ENCODE measurements at regions not wholly inside any gene's neighbourhood (a gene's known extent, or its start where the extent isn't known, plus 50 kb on each side); places are given as distances from the start of the nearest gene placed in this dataset.

DNA sequence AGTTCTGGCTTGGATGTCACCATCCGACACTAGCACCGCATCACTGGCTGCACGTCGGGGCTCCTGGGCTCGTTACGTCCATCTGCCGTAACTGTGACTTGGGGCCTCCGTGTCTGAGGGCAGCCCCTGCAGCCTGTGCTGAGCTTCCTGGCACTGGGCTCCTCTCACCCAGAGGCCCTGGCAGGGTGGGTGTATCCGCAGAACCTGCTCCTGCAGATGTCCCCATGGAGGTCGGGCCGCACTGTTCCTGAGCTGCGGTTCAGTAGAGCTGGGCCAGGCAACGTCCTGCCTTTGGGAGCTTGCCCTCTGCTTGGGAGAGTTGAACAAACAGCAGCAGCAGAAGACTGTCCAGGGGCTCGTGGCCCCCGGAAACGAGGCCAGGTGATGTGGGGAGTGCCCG is 71.4 kb downstream of the RGS12 start:
- no peak for DNase-seq (ENCODE audit: extremely low read depth in 1 of 11, low read depth in 9 of 11, low spot score in 4 of 11)

DNA sequence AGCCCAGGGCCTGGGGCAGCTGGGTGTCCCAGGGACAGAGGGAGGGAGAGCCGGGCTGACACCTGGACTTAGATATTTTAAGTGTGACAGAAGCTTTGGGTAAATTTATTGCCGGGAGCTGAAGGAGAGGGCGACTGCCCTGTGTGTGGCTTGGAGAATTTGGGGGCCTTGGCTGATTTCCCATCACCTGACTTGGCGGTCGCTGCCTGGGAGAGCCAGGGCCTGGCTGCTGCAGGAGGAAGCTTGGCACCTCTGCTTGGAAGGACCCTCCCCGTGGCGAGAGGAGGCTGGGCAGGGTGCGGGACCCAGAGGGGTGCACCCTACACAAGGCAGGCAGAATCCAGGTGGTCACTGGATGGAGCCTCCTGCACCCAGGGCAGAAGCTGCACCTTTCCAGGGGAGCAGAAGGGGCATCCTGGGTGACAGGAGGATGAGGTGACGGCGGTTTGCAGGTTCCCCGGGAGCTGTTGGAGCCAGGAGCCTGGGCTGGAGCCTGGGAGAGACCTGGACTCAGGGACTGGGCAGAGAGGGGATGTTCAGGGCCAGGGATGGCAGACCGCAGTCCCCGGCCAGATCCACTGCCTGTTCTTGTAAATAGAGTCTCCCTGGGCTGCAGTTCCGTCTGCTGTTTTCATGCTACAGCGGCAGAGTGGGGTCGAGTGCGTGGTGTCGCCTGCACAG is 72.0 kb downstream of the RGS12 start:
- DNase-seq (ENCODE audit: extremely low read depth in 1 of 11, low read depth in 9 of 11, low spot score in 4 of 11): no peak

DNA sequence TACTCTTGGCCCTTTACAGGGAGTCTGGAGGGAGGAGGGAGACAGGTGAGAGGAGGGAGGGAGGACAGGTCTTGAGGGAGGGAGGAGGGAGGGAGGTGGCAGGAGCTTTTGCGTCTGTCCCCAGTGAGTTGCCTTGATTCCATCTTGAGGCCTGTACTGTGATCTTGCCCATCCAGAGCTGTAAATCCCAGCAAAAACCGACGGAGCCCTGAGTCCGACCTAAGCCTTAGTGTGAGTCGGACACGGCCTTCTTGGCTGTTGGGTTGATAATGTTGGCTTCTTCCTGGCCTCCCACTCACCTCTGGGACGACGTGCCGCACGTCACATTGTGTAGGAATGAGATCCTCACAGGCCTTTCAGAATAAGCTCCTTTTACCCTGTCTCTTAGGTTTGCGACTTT is 72.5 kb downstream of the RGS12 start:
- no peak for DNase-seq (ENCODE audit: extremely low read depth in 1 of 11, low read depth in 9 of 11, low spot score in 4 of 11)

DNA sequence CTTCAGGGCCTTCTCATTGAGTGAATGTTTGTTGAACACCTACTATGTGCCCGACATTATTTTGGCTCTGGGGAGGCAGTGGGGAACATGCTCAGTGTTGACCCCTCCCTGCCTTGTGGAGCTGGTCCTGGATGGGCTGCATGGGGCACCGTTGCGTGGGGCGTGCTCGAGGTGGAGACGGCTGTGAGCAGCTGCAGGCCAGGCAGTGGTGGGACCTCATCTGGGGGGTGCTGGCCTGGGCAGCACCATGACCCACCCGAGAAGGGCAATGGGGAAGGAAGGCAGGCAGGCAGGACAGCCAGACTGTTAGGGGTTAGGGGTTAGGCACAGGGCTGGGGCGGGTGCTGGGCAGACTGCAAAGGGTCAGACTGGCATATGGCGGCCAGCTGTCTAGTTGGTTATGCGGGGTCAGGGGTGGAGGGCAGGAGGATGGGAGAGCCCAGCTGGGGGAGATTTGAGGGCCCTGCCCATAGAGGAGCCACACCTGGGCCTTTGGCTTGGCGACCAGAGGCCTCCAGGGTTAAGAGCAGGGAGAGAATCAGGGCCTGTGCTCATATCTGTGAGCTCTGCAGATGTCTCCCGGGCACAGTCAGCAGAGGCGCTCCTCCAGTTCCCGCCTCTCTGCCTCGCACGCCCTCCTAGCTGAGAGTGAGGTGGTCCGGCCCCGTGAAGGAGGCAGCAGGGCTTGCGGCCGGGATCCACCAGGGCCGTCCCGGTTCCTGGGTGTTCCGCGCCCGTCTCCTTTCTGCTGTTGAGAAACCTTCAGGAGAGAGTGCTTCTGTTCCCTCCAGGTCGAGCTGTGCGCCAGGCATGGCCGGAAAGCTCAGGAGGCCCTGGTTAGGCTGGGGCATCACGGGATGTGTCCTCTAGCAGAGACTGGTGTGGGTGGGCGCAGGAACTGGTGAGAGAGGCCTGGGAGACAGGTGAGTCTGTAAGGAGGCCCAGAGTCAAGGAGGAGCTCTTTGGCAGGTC is 73.3 kb downstream of the RGS12 start:
- DNase-seq (ENCODE audit: extremely low read depth in 1 of 11, low read depth in 9 of 11, low spot score in 4 of 11): no peak

DNA sequence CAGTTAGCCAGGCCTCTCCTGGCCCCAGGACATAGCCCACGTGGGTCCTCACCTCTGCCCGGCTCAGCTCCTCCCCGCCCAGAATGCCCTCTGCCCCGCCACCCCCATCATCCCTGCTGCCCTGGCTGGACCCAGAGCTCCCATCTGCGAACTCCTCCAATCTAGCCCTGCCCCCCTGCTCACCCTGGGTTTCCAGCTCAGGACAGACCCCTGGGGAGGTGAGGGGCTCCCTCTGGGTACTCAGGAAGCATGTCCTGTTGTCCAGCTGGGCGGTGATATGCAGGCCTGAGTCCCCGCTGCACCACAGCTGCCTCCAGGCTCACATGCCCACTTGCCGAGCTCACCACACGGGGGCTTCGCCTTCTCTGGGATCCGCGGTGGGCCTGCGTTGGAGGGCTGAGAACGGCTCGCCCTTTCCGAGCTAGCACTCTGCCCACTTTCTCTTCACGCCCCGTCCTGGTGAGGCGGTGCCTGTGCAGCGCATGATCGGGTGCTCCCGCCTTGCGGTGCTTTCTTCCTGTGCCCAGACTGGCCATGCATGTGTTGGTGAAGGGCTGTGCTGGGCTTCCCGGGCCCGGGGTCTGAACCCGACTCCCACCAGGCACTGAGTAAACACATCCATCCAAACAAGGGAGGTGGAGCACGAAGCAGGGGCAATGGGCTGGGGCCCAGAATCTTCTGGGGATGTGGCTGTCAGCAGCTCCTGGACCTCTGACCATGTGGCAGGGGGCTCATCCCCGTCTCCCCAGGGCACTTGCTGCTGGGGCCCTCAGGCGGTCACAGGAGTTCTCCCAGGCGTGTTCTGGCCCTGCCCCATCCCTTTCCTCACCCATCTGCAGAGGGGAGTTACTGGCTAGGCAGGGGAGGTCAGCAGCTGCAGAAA is 74.3 kb downstream of the RGS12 start:
- DNase-seq (ENCODE audit: extremely low read depth in 1 of 11, low read depth in 9 of 11, low spot score in 4 of 11): peak in 1 of 11 donors; percentile 24

DNA sequence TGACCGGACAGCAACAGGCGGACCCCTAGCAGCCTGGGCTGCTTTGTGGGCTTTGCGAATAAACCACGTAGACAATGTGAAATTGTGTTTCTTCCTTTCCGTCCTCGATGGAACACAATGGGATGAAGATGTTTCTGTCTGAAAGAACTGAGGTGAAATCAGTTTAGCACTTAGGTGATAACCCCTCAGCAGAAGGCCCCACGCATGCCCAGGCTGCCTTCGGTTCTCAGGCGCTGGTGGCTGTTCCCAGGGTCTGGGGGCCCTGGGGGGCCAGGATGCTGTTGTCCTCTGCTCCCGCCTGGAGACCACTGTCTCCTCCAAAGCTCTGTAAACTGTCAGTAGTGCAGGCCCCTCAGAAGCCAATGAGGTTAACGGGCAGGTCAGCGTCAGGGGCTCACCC is 73.9 kb upstream of the HGFAC start:
- no peak for DNase-seq (ENCODE audit: extremely low read depth in 1 of 11, low read depth in 9 of 11, low spot score in 4 of 11)

DNA sequence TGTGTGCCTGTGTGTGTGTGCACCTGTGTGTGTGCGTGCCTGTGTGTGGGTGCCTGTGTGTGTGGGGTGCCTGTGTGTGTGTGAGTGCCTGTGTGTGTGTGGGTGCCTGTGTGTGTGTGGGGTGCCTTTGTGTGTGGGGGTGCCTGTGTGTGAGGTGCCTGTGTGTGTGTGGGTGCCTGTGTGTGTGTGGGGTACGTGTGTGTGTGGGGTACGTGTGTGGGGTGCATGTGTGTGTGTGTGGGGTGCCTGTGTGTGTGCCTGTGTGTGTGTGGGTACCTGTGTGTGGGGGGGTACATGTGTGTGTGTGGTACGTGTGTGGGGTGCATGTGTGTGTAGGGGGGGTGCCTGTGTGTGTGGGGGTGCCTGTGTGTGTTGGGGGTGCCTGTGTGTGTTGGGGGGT is 73.4 kb upstream of the HGFAC start:
- DNase-seq (ENCODE audit: extremely low read depth in 1 of 11, low read depth in 9 of 11, low spot score in 4 of 11): no peak

DNA sequence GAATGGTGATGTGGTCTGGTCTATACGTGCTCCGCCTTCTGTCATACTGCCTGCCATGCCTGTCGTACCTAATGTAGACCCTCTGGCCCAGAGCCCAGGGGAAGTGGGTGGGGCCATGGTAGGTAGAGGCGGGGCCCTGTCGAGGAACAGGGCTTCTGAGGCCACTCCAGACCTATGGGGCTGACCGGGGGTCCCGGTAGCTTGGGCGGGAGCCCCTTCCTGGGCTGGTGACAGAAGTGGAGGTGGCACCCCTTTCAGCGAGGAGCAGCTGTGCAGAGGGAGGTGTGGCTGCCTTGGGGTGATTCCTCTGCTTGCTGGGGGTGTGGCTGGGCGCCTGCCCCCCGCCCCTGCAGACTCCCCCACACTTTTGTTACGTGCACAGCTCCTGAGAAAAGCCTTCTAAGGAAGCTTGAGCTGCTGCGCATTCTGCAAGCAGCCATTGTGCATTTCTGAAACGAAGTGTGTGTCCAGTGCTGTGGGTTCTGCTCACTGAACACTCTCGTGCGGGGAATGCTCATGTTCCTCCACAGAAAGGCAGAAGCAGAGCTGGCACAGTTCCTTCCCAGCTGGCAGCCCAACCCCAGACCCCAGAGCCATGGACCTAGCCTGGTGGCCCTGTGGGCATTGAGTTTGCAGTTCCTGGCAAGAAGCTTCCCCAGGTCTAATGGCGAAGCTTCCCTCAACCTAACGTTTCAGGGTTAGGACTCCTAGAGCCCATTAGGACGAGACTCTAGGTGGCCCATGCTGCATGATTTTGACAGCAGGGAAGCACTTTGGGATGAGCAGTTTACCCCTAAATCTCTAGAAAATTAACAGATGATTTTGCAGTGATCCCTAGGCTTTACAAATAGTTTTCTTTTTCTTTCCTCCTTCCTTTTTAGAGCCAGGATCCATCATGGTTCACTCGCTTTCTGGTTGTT is 72.7 kb upstream of the HGFAC start:
- DNase-seq (ENCODE audit: extremely low read depth in 1 of 11, low read depth in 9 of 11, low spot score in 4 of 11): no peak

DNA sequence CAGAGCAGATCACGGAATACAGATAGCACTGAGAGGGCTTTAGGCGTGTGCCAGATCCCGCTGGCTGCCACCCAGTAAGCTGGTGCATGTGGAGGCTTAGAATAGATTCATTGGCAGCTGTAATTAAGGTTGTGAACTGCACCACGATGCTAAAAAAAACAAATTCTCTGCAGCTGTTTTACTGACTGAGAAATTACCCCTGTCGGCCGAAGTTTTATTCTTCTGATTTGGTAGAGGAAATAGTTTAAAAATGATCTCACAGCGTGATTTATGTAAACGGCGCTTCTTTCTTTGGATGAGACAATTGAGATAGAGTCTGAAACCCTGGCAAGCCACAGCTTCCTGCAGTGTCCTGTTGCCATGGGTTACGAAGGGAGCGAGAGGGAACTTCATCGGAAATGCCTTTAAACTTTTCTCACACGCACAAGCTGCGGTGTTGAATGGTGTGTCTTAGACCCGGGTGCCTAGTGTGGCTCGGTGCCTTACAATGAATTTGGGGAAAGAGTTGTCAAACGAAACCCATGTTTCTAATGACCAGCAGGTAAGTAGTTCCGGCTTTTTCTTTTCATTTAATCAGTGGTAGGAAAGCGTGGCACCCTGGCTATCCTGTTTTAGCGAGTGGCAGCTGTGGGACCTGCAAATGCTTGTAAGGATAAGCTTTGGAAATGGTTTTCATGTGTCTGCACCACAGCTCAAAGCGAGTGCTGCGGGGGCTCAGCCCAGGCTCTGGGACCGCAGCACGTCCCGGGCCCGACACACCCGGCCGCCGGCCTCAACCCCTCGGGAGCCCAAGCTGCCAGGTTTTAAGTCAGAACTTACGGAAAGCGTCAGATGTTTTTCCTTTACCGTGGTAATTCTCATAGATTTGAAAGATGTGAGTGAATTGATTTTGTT is 71.7 kb upstream of the HGFAC start:
- peak in 4 of 11 donors; percentile 34 to 66 (median 50) for DNase-seq (ENCODE audit: extremely low read depth in 1 of 11, low read depth in 9 of 11, low spot score in 4 of 11)

DNA sequence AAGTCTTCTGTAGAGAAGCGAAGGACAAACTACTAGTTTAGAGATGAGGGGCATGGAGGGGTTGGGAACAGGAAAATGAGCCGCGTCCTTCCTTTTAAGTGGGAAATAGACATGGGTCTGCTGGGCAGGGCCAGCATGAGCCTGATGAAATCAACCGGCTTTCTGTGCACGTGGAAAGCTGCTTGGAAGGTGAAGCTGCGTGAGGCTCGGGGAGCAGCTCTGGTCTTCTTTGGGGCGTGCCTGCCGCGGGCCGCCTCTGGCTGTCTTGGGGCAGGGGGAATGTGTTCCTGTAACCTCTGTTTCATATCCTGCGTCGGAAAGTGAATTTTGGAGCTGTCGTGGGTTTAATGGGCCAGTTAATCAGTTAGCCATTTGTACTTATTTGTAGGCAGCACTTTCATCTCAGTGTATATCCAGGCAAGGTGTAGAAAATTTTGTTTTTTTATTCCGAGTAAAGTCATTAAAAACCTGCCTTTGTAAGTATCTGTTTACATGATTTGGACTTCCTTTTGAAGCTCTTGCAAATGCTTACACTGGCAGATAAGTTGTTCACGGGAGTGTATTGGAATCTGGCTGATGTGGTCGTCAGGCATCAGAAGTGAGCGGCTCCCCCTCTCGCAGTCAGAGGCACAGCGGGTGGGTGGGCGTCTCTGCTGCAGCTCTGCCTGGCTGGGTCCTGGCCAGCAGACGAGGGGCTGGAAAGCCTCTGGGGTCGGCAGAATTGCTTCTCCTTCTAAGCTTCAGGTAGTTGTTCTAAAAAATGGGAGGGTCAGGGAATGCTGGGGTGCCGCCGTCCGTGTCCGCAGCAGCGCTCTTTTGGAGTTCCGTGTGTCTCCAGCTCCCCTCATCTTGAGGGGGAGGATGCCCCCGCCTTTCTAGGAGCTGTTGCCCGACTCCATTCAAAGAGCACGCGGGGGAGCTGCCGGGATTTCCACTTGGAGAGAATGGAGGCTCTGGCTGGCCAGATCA is 70.5 kb upstream of the HGFAC start:
- peak in 4 of 11 donors; percentile 30 to 54 (median 48) for DNase-seq (ENCODE audit: extremely low read depth in 1 of 11, low read depth in 9 of 11, low spot score in 4 of 11)

DNA sequence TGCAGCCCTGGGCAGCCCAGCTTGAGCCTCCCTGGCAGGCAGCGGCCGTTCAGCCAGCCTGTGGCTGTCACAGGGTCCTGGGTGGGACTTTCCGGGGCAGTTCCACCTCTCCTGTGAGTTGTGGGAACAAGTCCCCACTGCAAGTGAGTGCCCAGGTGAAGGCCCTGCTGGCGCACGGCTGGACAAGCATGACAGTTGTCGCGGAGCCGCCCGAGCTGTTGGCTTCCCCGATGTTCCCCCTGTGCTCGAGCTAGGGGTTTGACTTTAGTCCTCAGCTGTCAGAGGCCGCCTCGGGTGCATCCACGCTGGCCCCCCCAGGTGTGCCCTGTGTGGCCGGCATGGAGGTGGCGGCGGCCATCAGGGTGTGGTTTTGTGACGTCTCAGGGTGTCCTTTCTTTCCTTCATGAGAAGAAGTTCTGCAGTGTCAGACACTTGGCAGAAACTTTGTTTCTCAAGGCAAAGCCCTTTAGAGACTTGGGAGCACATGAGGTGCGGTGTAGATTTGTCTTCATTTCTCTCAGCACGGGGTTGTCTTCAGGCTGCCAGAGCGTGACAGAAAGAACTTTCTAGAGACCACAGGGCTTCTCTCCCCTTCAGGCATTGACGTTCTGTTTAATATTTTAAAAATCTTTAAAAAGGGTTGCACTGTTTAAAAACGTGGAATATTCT is 69.4 kb upstream of the HGFAC start:
- DNase-seq (ENCODE audit: extremely low read depth in 1 of 11, low read depth in 9 of 11, low spot score in 4 of 11): no peak

DNA sequence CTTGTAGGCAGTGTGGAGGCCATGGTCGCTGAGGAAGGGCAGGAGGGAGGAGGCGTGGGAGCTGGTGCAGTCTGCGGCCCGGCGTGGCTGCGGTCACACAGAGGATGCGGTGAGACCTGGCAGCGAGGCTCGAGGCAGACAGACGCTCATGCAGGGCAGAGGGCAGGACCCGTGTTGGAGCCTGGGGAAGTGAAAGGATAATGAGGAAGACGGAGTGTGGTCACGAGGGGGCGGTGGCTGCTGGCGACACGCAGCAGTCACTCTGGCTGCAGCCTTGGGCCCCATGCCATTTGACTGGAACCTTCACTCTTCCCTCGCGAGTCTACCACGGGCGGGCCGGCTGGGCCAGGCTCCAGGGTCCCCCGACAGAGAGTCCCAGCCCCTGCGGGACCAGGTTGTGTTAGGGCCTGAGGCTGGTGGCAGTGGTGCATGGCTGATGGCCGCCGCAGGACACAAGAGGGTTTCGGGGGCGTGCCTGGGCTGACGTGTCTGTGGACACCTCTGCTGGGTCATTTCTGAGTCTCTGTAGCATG is 68.8 kb upstream of the HGFAC start:
- no peak for DNase-seq (ENCODE audit: extremely low read depth in 1 of 11, low read depth in 9 of 11, low spot score in 4 of 11)

DNA sequence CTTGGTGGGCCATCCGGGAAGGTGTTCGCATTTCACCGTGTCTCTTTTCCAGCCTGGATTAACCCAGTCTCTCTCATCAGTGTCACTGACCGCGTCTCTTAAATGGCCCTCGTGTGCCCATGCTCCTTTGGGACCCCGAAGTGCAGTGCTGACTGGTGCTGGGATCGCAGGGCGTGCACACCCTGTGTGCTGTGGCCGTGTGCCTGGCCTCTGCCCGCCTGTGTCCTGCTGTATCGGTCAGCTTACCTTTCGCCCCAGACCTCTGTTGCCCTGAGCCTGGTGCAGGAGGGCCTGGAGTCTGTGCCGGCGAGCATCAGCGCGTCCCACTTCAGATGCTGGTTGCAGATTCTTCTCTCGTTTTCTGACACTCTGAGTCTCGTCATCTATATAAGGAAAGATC is 68.3 kb upstream of the HGFAC start:
- DNase-seq (ENCODE audit: extremely low read depth in 1 of 11, low read depth in 9 of 11, low spot score in 4 of 11): no peak

DNA sequence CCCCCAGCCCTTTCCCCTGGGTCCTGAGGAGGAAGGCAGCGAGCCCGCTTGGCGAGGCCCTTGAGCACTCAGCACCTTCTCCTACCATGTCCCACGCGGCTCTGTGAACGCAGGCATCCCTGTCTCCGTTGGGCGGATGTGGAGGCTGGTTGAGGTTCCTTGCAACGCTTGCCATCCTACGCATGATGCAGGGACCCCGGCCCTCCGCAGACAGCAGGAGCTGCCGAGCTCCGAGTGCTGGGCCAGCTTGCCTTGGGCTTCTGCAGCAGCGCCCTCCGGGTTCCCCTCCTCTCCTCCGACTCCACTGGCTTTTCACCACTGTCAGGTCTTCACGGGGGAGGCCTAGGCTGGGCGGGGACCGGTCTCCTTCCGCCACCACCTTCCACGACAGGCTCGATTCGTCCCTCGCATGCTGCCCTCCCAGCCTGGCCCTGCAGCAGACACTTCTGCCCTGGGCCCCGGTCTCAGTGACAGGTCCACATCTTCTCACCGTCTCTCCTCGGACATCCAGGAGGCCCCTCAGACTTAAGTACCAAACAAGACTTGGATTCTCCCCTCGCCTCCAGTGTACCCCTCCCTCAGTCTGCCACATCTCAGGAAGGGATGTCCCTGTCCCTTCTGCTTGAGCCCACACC is 67.6 kb upstream of the HGFAC start:
- no peak for DNase-seq (ENCODE audit: extremely low read depth in 1 of 11, low read depth in 9 of 11, low spot score in 4 of 11)

DNA sequence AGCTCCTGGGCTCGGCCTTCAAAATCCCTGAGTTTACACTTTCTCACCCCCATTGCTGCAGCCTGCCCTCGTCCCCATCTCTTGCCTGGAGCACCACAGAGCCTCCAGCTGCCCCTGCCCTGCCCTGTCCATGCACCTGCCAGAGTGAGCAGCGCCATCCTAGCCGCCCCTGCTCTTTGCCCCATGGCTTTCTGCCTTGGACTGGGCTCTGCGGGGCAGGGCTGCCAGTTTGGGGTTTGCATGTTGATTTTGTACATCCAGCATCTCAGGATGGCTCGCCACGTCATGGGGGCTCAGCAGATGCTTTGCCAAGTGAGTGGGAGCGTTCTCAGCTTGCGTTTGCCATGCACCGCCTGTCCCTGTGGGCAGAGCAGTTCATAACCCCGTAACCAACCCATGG is 67.1 kb upstream of the HGFAC start:
- no peak for DNase-seq (ENCODE audit: extremely low read depth in 1 of 11, low read depth in 9 of 11, low spot score in 4 of 11)

Measured in renal cortex interstitium (tissue), 11 donors.